IgD-negative memory B cell (primary cell): ENCODE measurements at regions not wholly inside any gene's neighbourhood (a gene's known extent, or its start where the extent isn't known, plus 50 kb on each side); places are given as distances from the start of the nearest gene placed in this dataset.

Experiments used
- H3K27ac Mint-ChIP-seq, 3 donors: one replicate each; pipeline ENCODE4 v1.8.0; 2020 to 2022; ENCODE audit warnings: mild to moderate bottlenecking in 3 of 3, mixed read lengths in 3 of 3, moderate library complexity in 1 of 3
- H3K27me3 Mint-ChIP-seq: one replicate; pipeline ENCODE4 v1.8.0; 2021; ENCODE audit warnings: mixed read lengths
- H3K36me3 Mint-ChIP-seq: one replicate; pipeline ENCODE4 v1.8.0; 2020; ENCODE audit warnings: mild to moderate bottlenecking, mixed read lengths
- H3K4me1 Mint-ChIP-seq, 3 donors: one replicate each; pipeline ENCODE4 v1.8.0; 2020 to 2022; ENCODE audit warnings: mixed read lengths in 3 of 3, mild to moderate bottlenecking in 1 of 3
- H3K4me3 Mint-ChIP-seq, 4 donors: one replicate each; pipeline ENCODE4 v1.8.0; 2020 to 2022; ENCODE audit warnings: mild to moderate bottlenecking in 4 of 4, mixed read lengths in 4 of 4, moderate library complexity in 3 of 4
- H3K9me3 Mint-ChIP-seq, 3 donors: one replicate each; pipeline ENCODE4 v1.8.0; 2020 to 2021; ENCODE audit warnings: mixed read lengths in 3 of 3, mild to moderate bottlenecking in 1 of 3

DNA sequence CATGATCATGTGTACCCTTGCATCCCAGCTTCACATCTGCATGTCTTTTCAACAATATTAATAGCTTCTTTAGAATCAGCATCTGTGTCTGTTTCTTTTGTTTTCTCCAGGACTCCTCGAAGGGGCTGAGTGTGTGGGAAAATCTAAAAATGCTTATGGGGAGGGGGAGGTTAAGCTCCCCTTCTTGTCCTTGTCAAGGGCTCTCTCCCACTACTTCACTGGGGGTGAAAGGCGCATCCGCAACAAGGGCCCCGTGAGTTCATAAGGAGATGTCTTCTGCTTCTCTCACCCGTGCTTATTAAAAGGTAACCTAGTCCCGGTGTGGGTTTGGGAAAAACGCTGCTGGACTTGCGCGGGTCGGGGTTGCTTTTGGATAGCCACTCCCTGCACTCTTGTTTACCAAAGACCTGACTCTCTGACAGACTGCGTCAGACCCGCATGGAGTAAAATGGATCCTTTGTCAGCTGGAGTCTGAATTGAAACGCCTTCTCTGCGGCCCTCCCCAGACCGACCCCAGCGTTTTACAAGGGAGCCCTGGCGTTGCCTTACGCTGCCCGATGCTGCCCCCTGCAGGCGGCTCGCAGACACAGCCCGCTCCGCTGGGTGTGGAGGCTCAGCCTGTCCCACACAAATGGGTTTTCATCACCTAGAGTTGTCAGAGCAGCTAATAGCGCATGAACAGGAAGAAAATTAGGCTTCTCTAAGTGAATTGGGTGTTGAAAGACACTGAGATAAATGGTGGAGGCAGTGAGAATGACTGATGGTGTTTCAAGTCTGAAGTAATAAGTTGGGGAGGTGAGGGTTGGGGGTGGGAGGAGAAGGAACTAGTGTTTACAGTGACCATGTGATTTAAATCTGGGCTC, 53.8 kb downstream of the IER5 start:
- Mint-ChIP-seq H3K4me1 (peaks cover 27 to 42% (median 33%) of the 10 kb centered on the region in 3 donors), H3K9me3 (no peaks in the 10 kb centered on the region), H3K36me3 (no peaks in the 10 kb centered on the region), H3K27me3 (peaks cover 2% of the 10 kb centered on the region), H3K4me3 (no peak overlapping the region), H3K27ac (peak overlapping the region in 2 of 3 donors; percentile 7 to 25)

DNA sequence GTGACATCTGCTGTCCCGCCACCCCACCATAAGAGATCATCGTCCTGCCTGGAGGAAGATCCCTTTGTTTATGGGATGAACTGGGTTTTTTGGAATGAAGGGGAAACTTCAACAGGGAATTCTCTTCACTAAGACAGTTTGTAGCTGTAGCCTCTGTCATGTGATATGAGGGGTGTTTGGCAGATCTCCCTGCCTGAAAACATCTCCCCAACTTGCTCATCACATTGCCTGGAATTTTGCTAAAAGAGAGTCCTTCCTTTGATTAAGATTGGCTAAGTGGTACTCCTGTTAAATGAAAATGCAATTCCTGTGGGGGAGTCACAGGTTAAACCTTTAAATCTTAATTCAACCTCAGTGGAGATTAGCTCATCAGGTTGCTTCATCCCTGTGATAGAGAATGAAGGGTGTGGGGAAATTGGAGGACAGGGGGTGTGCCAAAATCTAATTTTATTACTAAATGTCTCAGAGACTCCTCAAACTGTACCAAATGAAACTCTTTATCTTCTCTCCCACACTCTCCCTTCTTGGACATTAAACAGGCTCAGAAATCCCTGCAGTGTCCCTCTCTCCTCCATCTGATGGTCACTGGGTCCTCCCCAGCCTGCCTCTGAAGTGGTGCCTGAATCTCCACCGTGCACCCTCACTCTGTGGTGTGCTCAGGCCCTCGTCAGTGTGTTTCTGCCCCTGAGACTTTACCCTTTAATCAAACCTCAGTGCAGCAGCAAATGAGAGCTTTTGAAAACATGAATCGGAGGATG, 54.8 kb downstream of the IER5 start:
- H3K4me3 Mint-ChIP-seq, result no peak overlapping the region
- H3K36me3 Mint-ChIP-seq, result no peaks in the 10 kb centered on the region
- peaks cover 2% of the 10 kb centered on the region for H3K27me3 Mint-ChIP-seq
- no peak overlapping the region for H3K27ac Mint-ChIP-seq
- peaks cover 20 to 39% (median 30%) of the 10 kb centered on the region in 3 donors for H3K4me1 Mint-ChIP-seq
- H3K9me3 Mint-ChIP-seq, result no peaks in the 10 kb centered on the region

DNA sequence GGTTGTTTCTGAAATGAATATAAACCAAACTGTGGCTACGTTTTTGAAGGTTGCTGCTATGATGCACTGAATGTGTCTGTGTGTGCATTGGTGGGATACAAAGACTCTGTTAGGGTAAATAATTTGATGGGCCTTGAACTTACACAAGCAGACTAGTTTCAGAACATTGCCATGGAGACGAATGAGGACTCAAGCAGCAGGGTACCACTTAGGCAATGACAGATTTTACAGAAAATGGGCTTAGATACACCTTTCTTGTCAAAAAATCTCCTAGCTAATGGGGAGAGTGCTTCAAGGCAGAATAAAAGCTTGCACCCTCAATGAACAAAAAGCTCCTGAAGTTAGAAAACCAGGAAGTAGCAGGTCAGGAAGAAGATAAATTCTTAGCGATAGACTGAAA, 55.7 kb downstream of the IER5 start:
- no peak overlapping the region for H3K27ac Mint-ChIP-seq

GRCh38 chr1:181148636-181149035, 60.1 kb downstream of the IER5 start:
- peak overlapping the region in 1 of 4 donors; percentile 69 for H3K4me3 Mint-ChIP-seq
- H3K9me3 Mint-ChIP-seq, result no peaks in the 10 kb centered on the region
- H3K27ac Mint-ChIP-seq, result no peak overlapping the region
- H3K27me3 Mint-ChIP-seq, result peaks cover 1% of the 10 kb centered on the region
- peaks cover 24 to 38% (median 37%) of the 10 kb centered on the region in 3 donors for H3K4me1 Mint-ChIP-seq
- H3K36me3 Mint-ChIP-seq, result peaks cover 2% of the 10 kb centered on the region

More for the DNA sequence above, 55.7 kb downstream of the IER5 start:
- Mint-ChIP-seq H3K4me3 (no peak overlapping the region), H3K27me3 (peaks cover 2% of the 10 kb centered on the region), H3K4me1 (peaks cover 16 to 40% (median 30%) of the 10 kb centered on the region in 3 donors), H3K36me3 (no peaks in the 10 kb centered on the region), H3K9me3 (no peaks in the 10 kb centered on the region)

DNA sequence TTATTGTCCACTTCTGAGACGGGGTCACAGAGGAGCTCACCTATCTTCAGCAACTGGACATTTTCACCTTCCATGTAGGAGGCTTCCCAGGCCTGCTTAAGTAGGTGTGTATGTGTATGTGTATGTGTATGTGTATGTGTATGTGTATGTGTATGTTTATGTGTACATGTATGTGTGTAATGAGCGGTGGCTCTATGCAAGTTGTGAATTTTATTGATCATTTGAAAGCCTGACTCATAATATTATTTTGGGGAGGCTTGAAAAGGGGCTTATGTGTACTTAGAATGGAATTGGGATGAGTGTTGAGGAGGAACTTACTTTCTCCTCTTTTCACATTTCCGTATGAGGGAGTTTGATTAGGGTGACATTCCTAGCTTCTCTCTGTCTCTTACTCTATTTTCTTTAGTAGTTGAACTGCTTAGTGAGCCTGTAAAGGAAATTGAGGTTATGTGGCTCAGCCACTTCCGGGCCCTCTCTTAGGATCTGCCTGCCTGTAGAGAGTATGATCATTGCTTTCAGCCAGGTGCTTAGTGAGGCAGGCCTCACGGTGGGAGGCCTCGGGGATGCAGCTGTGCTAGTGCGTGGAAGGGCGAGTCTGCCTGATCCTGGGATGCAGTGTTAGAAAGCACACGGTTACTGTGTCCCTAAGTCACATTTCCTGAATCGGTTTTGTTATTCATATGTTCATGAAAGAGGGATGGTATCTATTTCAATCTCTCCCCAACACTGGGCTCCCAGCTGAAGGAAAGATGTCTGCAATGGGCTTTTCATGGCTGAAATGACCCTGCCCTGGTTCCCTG, 61.0 kb downstream of the IER5 start:
- Mint-ChIP-seq H3K9me3 (no peaks in the 10 kb centered on the region), H3K36me3 (peaks cover 2% of the 10 kb centered on the region), H3K27ac (peak overlapping the region; percentile 0 to 87 (median 1)), H3K4me3 (peak overlapping the region in 3 of 4 donors; percentile 32 to 86 (median 72)), H3K27me3 (peaks cover 1% of the 10 kb centered on the region), H3K4me1 (peaks cover 24 to 38% (median 35%) of the 10 kb centered on the region in 3 donors)

DNA sequence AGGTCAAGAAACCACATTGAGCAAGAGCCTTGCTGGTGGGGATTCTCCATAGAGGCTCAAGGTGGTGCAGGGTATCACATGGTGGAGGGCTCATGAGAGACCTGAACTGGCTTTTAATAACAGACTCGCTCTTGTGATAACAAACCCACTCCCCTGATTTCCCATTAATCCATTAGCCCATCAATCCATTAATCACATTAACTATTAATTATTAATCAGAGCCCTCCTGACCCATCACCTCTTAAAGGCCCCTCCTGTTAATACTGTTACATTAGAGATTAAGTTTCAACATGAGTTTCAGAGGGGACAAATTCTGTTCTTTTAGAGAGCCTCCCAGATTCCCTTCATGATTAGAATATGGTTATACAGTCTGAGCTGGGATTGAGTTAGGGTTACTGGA, 61.8 kb downstream of the IER5 start:
- Mint-ChIP-seq H3K9me3 (no peaks in the 10 kb centered on the region), H3K27me3 (peaks cover 1% of the 10 kb centered on the region), H3K4me1 (peaks cover 24 to 38% (median 35%) of the 10 kb centered on the region in 3 donors), H3K36me3 (peaks cover 2% of the 10 kb centered on the region), H3K27ac (no peak overlapping the region), H3K4me3 (no peak overlapping the region)

GRCh38 chr1:181150842-181151241, 62.3 kb downstream of the IER5 start:
- H3K36me3 Mint-ChIP-seq, result peaks cover 2% of the 10 kb centered on the region
- H3K9me3 Mint-ChIP-seq, result no peaks in the 10 kb centered on the region
- H3K27ac Mint-ChIP-seq, result no peak overlapping the region
- H3K4me1 Mint-ChIP-seq, result peaks cover 24 to 38% (median 35%) of the 10 kb centered on the region in 3 donors
- peaks cover 1% of the 10 kb centered on the region for H3K27me3 Mint-ChIP-seq
- H3K4me3 Mint-ChIP-seq, result no peak overlapping the region

GRCh38 chr1:181151378-181152326, 63.2 kb downstream of the IER5 start:
- no peak overlapping the region for H3K4me3 Mint-ChIP-seq
- H3K9me3 Mint-ChIP-seq, result no peaks in the 10 kb centered on the region
- no peak overlapping the region for H3K27ac Mint-ChIP-seq
- H3K36me3 Mint-ChIP-seq, result peaks cover 2% of the 10 kb centered on the region
- peaks cover 1% of the 10 kb centered on the region for H3K27me3 Mint-ChIP-seq
- H3K4me1 Mint-ChIP-seq, result peaks cover 24 to 38% (median 35%) of the 10 kb centered on the region in 3 donors

GRCh38 chr1:181152892-181153633, 64.6 kb downstream of the IER5 start:
- peaks cover 24 to 35% (median 32%) of the 10 kb centered on the region in 3 donors for H3K4me1 Mint-ChIP-seq
- H3K4me3 Mint-ChIP-seq, result peak overlapping the region in 3 of 4 donors; percentile 4 to 81 (median 77)
- H3K9me3 Mint-ChIP-seq, result no peaks in the 10 kb centered on the region
- H3K27me3 Mint-ChIP-seq, result peaks cover 3% of the 10 kb centered on the region
- H3K27ac Mint-ChIP-seq, result peak overlapping the region; percentile 8 to 33 (median 21)
- H3K36me3 Mint-ChIP-seq, result peaks cover 2% of the 10 kb centered on the region

DNA sequence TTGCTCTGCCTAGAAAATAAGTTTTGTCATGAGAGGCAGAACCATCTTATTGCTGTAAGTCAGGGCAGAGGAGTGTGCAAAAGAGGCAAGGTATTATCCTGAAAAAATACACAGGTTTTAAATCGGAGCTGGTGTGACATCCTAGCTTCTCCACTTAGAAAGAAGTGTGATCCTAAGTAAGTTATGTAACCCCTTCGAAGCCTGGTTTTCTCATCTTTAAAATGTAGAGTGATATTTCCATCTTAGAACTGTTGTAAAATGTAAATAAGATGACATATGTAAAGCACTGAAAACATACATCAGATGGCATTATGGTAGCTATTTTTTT, 65.1 kb downstream of the IER5 start:
- Mint-ChIP-seq H3K27me3 (peaks cover 3% of the 10 kb centered on the region), H3K36me3 (peaks cover 2% of the 10 kb centered on the region), H3K4me3 (no peak overlapping the region), H3K27ac (no peak overlapping the region), H3K9me3 (no peaks in the 10 kb centered on the region), H3K4me1 (peaks cover 24 to 34% (median 32%) of the 10 kb centered on the region in 3 donors)

- no peak overlapping the region for H3K27ac Mint-ChIP-seq
- no peaks in the 10 kb centered on the region for H3K9me3 Mint-ChIP-seq
- H3K4me1 Mint-ChIP-seq, result peaks cover 13 to 28% (median 23%) of the 10 kb centered on the region in 3 donors
- no peak overlapping the region for H3K4me3 Mint-ChIP-seq
- peaks cover 2% of the 10 kb centered on the region for H3K27me3 Mint-ChIP-seq
- no peaks in the 10 kb centered on the region for H3K36me3 Mint-ChIP-seq
Measured at GRCh38 chr1:181155339-181155738, 66.8 kb downstream of the IER5 start.

- H3K27ac Mint-ChIP-seq, result peak overlapping the region in 1 of 3 donors; percentile 71
- no peaks in the 10 kb centered on the region for H3K36me3 Mint-ChIP-seq
- peaks cover 0 to 12% (median 6%) of the 10 kb centered on the region in 3 donors for H3K4me1 Mint-ChIP-seq
- H3K4me3 Mint-ChIP-seq, result peak overlapping the region in 2 of 4 donors; percentile 65 to 74
- peaks cover 2% of the 10 kb centered on the region for H3K27me3 Mint-ChIP-seq
- peaks cover 2 to 16% (median 13%) of the 10 kb centered on the region in 3 donors for H3K9me3 Mint-ChIP-seq
Measured at GRCh38 chr1:181159451-181160140, 71.1 kb downstream of the IER5 start.

DNA sequence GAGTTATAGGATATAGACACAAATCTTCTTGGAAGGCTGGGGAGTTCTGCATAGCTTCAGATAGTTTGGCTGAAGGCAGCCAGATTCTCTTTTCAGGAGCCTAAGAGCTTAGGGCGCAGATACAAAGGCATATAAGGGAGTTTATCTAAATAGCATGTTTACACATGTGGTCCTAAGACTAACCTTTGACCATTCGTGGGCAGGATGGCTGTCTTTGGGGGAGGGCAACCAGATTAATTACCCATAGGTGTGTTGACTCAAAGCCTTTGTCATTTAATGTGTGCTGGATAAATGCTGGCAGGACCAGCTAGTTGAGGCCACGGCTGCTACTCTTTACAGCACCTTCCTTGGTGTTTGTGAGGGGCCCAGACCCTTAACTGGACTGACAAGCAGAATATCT, 71.8 kb downstream of the IER5 start:
- H3K27me3 Mint-ChIP-seq, result peaks cover 2% of the 10 kb centered on the region
- H3K36me3 Mint-ChIP-seq, result no peaks in the 10 kb centered on the region
- peaks cover 0 to 12% (median 6%) of the 10 kb centered on the region in 3 donors for H3K4me1 Mint-ChIP-seq
- peaks cover 4 to 19% (median 13%) of the 10 kb centered on the region in 3 donors for H3K9me3 Mint-ChIP-seq
- H3K4me3 Mint-ChIP-seq, result peak overlapping the region in 1 of 4 donors; percentile 0
- peak overlapping the region in 1 of 3 donors; percentile 23 for H3K27ac Mint-ChIP-seq
